GM12878 (cell line): ENCODE measurements at regions not wholly inside any gene's neighbourhood (a gene's known extent, or its start where the extent isn't known, plus 50 kb on each side); places are given as distances from the start of the nearest gene placed in this dataset.

Source experiments
- ATAC-seq: fragments of 200-7000 bp; cut with Tn5 transposase; 3 replicates; pipeline ENCODE4 v1.9.1; 2020; ENCODE audit warnings: mild to moderate bottlenecking, moderate library complexity
- BruUV-seq: library from RNA; stranded (reverse); fragments of 400-500 nt; replicated peaks from 2 replicates; lab custom pipeline; 2021; lab: Mats Ljungman, UMichigan
- CTCF ChIA-PET: fragments of 300-600 bp; sonication (Branson Sonifier 250); formaldehyde crosslinking; extraction: SDS; loops from one replicate; lab custom pipeline; 2021; ENCODE audit warnings: inconsistent platforms; lab: Yijun Ruan, JAX
- POLR2A ChIA-PET: fragments of 350-600 bp; formaldehyde crosslinking; extraction: SDS; loops from one replicate; lab custom pipeline; 2021; ENCODE audit warnings: inconsistent platforms; lab: Charles Lee
- RAD21 ChIA-PET: fragments of 300-600 bp; sonication (Branson Sonifier 250); formaldehyde crosslinking; loops from one replicate; lab custom pipeline; 2023; ENCODE audit warnings: antibody characterized with exemption; ENCODE audit not compliant: unreplicated experiment; lab: Charles Lee
- SMC1A ChIA-PET: fragments of 300-600 bp; sonication (Branson Sonifier 250); formaldehyde crosslinking; loops from one replicate; lab custom pipeline; 2023; ENCODE audit not compliant: unreplicated experiment, uncharacterized antibody; lab: Charles Lee
- DNase-seq: peaks from one replicate; pipeline ENCODE4 v3.0.0-alpha.2; 2011; ENCODE audit warnings: low read depth, low spot score
- FAIRE-seq: peaks from 3 replicates; lab custom pipeline; 2011; peaks lifted over from hg19 to GRCh38; lab: Jason Lieb, UNC
- H2AFZ ChIP-seq: 2 replicates; pipeline ENCODE4 v1.6.0; 2011; ENCODE audit warnings: low read depth, low read length, control low read depth; ENCODE audit not compliant: control insufficient read depth
- H3K27ac ChIP-seq: 2 replicates; pipeline ENCODE4 v1.5.1; 2011; ENCODE audit warnings: control low read depth; ENCODE audit not compliant: control insufficient read depth, insufficient read depth
- H3K27me3 ChIP-seq, 2 experiments: replicated peaks in 1 of 2; 2 replicates each; pipeline versions ENCODE4 v1.6.0 to v1.6.1; 2011; ENCODE audit warnings: low read length in 1 of 2; ENCODE audit not compliant: control insufficient read depth in 2 of 2, insufficient read depth in 2 of 2
- H3K36me3 ChIP-seq, 2 experiments: 2 replicates each; pipeline ENCODE4 v1.5.1; 2011; ENCODE audit warnings: low read length in 1 of 2; ENCODE audit not compliant: control insufficient read depth in 2 of 2, insufficient read depth in 2 of 2
- H3K4me1 ChIP-seq: 2 replicates; pipeline ENCODE4 v1.6.1; 2011; ENCODE audit warnings: mild to moderate bottlenecking, low read length, moderate library complexity, mixed read lengths; ENCODE audit not compliant: control insufficient read depth, insufficient read depth
- H3K4me2 ChIP-seq: 2 replicates; pipeline ENCODE4 v1.6.0; 2011; ENCODE audit warnings: control low read depth; ENCODE audit not compliant: control insufficient read depth, insufficient read depth
- H3K4me3 ChIP-seq: fragments of 200-600 bp; sonication (generic); 2 replicates; pipeline ENCODE4 v1.5.1; 2016
- H3K79me2 ChIP-seq: 2 replicates; pipeline ENCODE4 v1.6.0; 2011; ENCODE audit warnings: low read length; ENCODE audit not compliant: control insufficient read depth, insufficient read depth
- H3K9ac ChIP-seq: 2 replicates; pipeline ENCODE4 v1.8.0; 2011; ENCODE audit warnings: low read length, control low read depth, mixed read lengths; ENCODE audit not compliant: control insufficient read depth, insufficient read depth
- H3K9me3 ChIP-seq: replicated peaks from 3 replicates; pipeline ENCODE4 v1.5.1; 2011; ENCODE audit warnings: mild to moderate bottlenecking, low read length; ENCODE audit not compliant: control insufficient read depth, insufficient read depth
- H4K20me1 ChIP-seq: 2 replicates; pipeline ENCODE4 v1.6.0; 2011; ENCODE audit not compliant: control insufficient read depth, insufficient read depth
- CREM ChIP-seq: IDR thresholded peaks from 2 replicates; pipeline ENCODE4 v1.6.1; 2014; ENCODE audit warnings: antibody characterized with exemption, low read depth
- DPF2 ChIP-seq: fragments of 450-650 bp; IDR thresholded peaks from 2 replicates; pipeline ENCODE4 v1.6.1; 2017; ENCODE audit warnings: mild to moderate bottlenecking
- ESRRA ChIP-seq: IDR thresholded peaks from 2 replicates; pipeline ENCODE4 v1.6.1; 2012; ENCODE audit warnings: mild to moderate bottlenecking, low read length, improper control_type of control experiment
- IRF5 ChIP-seq: fragments of 450-650 bp; IDR thresholded peaks from 2 replicates; pipeline ENCODE4 v1.6.1; 2017; ENCODE audit warnings: borderline replicate concordance
- MTA2 ChIP-seq: fragments of 450-650 bp; IDR thresholded peaks from 2 replicates; pipeline ENCODE4 v1.6.1; 2016; ENCODE audit warnings: low read depth, mild to moderate bottlenecking, moderate library complexity
- PBX3 ChIP-seq: IDR thresholded peaks from 2 replicates; pipeline ENCODE4 v1.6.1; 2011; ENCODE audit warnings: mild to moderate bottlenecking, low read depth, low read length, moderate library complexity; ENCODE audit not compliant: insufficient replicate concordance
- RAD21 ChIP-seq: IDR thresholded peaks from 2 replicates; pipeline ENCODE4 v1.6.1; 2011; ENCODE audit warnings: mild to moderate bottlenecking, low read depth, low read length, moderate library complexity; ENCODE audit not compliant: insufficient read depth
- TARDBP ChIP-seq: IDR thresholded peaks from 2 replicates; pipeline ENCODE4 v1.6.1; 2016; ENCODE audit warnings: borderline replicate concordance
- ZNF384 ChIP-seq: IDR thresholded peaks from 2 replicates; pipeline ENCODE4 v1.6.1; 2012; ENCODE audit warnings: low read depth, mild to moderate bottlenecking, low read length, improper control_type of control experiment, borderline replicate concordance
- WGBS: methylation state at CpG from one replicate; pipeline ENCODE4 v1.1.6; 2016; ENCODE audit warnings: low lambda C conversion rate; ENCODE audit not compliant: insufficient replicate concordance, insufficient coverage; ENCODE audit errors: missing lambda C conversion rate; 5-methylcytosine and 5-hydroxymethylcytosine counted together
- in situ Hi-C: fragments of 300-500 bp; cut with MboI; formaldehyde crosslinking; loops from 9 replicates; pipeline ENCODE4 v1.14.3; 2018; ENCODE audit warnings: mixed read lengths
- intact Hi-C: fragments of 100-400 bp; cut with micrococcal nuclease; formaldehyde crosslinking; loops from one replicate; pipeline ENCODE4 v1.14.2; 2022; ENCODE audit not compliant: unreplicated experiment
- TF ChIP-seq, protein P1 (sequence below): fragments of 450-650 bp; IDR thresholded peaks from 2 replicates; pipeline ENCODE4 v1.6.1; 2016; ENCODE audit warnings: mild to moderate bottlenecking

DNA sequence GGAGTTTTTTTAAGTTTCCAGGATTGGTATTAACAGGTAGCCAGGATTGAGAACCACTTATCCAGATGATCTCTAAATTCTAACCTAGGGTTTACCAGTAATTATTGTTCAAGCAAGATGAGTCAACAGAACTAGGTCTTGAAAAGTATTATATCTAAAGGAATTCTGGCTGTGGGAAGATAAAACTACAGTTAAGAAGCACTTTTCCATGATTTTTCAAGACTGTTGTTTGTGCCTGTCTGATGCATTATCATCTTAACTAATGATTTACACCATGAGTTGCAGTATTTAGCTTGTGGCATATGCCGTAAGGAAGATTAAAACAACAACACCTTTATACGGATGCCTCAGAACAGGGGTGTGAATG lies 142.2 kb upstream of the CCDC68 start:
- H3K79me2 ChIP-seq = no peaks in the 10 kb centered on the region
- no peak overlapping the region for H3K27ac ChIP-seq
- ChIA-PET SMC1A (no interaction called here), RAD21 (no interaction called here), POLR2A (no interaction called here), CTCF (no interaction called here)
- 97% methylated on average over 2 of the region's 2 CpGs for WGBS
- no peak overlapping the region for H3K4me3 ChIP-seq
- DNase-seq (no peak), FAIRE-seq (no peak), ATAC-seq (no peak)
- no TSS peak for BruUV-seq
- no peaks in the 10 kb centered on the region for H4K20me1 ChIP-seq
- no peaks in the 10 kb centered on the region for H3K4me1 ChIP-seq
- in situ Hi-C loops = no loop called here
- no peaks in the 10 kb centered on the region for H3K27me3 ChIP-seq
- H3K9ac ChIP-seq = no peak overlapping the region
- intact Hi-C loops = no loop called here
- H3K4me2 ChIP-seq = no peak overlapping the region
- H2AFZ ChIP-seq = no peak overlapping the region
- TF ChIP-seq ZNF384 (no peak), ESRRA (no peak), RAD21 (no peak), PBX3 (no peak), TARDBP (no peak), CREM (no peak), IRF5 (no peak), DPF2 (no peak), MTA2 (no peak)
- TF ChIP-seq, protein P1, sequence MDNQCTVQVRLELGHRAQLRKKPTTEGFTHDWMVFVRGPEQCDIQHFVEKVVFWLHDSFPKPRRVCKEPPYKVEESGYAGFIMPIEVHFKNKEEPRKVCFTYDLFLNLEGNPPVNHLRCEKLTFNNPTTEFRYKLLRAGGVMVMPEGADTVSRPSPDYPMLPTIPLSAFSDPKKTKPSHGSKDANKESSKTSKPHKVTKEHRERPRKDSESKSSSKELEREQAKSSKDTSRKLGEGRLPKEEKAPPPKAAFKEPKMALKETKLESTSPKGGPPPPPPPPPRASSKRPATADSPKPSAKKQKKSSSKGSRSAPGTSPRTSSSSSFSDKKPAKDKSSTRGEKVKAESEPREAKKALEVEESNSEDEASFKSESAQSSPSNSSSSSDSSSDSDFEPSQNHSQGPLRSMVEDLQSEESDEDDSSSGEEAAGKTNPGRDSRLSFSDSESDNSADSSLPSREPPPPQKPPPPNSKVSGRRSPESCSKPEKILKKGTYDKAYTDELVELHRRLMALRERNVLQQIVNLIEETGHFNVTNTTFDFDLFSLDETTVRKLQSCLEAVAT = no peak
- H3K36me3 ChIP-seq = no peaks in the 10 kb centered on the region
- no peaks in the 10 kb centered on the region for H3K9me3 ChIP-seq
